ENCODE measurements at regions not wholly inside any gene's neighbourhood (a gene's known extent, or its start where the extent isn't known, plus 50 kb on each side); places are given as distances from the start of the nearest gene placed in this dataset.

DNA sequence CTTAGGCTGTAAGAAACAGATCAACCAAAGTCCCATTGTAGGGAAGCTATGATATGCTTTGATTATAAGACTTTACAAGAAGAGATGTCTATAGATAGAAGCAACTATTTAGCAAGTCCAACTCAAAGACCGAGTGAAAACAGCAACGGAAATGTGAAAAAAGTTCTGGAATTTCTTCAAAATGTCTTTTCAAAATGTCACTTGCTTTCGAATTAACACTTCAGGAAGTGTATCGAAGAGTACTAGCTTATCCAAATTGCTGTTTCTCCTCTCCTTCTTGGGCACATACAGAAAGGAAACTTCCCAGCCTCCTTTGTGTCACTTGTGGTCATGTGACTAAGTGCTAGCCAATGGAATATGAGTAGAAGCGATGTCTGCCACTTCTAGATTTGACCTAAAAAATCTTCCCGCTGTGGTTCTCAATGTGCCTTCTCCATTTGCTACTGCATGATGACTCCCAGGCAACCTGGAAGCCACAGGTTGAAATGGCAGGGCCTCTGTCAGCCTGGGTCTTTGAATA lies 89.9 kb downstream of the TSEN15 start:
- Histone ChIP-seq H3K9me3 (ENCODE audit: low read depth, low read length) (no peaks in the 10 kb centered on the region), H3K27me3 (ENCODE audit: insufficient read depth, low read length) (no peaks in the 10 kb centered on the region), H3K4me1 (ENCODE audit: insufficient read depth, low read length) (no peaks in the 10 kb centered on the region), H3K4me3 (ENCODE audit: low read length) (no peak overlapping the region)

DNA sequence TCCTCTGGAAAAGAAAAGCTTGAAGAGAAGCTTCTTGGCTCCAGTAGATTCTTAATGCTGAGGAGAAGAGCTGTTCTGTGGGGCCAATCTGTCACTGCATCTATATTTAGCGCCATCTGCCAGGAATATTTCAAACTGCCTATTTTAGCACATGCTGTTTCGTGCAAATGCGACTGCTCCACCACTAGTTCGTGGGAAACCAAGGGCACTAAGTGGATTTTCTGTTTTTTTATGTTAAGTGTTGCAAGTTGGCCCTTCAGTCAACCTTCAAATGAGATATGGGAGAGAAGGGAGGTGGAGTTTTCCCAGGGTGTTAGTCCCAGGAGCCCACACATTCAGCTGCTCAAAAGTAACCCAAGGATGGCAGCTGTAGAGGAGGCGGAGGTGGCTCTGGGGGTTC lies 91.9 kb downstream of the TSEN15 start:
- Histone ChIP-seq H3K4me3 (ENCODE audit: low read length) (no peak overlapping the region), H3K4me1 (ENCODE audit: insufficient read depth, low read length) (no peaks in the 10 kb centered on the region), H3K9me3 (ENCODE audit: low read depth, low read length) (no peaks in the 10 kb centered on the region), H3K27me3 (ENCODE audit: insufficient read depth, low read length) (no peaks in the 10 kb centered on the region)

DNA sequence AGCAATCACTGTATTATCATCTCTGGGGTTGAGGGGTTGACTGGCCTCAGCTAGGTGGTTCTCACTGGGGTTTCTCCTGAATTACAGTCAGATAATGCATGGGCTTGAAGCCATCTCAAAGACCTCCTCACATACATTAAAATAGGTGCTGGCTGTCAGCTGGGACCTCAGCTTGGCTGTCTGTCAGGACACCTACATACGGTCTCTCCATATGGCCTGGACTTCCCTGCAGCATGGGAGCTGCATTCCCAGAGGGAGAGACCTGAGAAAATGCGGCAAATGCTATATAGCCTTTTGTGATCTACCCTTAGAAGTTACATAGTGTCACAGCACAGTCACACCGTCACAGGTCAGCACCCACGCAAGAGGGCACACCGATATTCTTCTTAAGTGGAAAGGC lies 93.6 kb downstream of the TSEN15 start:
- H3K4me3 ChIP-seq (ENCODE audit: low read length), result no peak overlapping the region
- H3K27me3 ChIP-seq (ENCODE audit: insufficient read depth, low read length), result no peaks in the 10 kb centered on the region
- no peaks in the 10 kb centered on the region for H3K4me1 ChIP-seq (ENCODE audit: insufficient read depth, low read length)
- no peaks in the 10 kb centered on the region for H3K9me3 ChIP-seq (ENCODE audit: low read depth, low read length)

DNA sequence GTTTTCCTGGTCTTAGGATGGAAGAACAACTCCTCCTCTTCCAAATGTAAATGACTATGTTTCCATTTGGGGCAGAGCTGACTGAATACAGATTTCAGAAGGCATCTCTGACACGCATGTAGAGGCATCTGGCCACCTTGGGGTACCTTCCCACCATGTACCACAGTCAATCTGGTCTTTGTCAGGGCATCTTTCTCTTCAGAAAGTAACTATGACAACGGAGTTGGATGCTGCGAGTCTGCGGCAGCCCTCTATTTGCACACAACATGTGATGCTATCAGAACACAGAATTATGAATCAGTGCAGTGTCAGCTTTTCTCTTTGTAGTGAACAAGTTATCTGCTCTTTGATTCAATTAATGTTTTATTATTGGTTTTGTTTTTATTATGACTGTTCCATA lies 94.7 kb downstream of the TSEN15 start:
- no peaks in the 10 kb centered on the region for H3K27me3 ChIP-seq (ENCODE audit: insufficient read depth, low read length)
- no peaks in the 10 kb centered on the region for H3K9me3 ChIP-seq (ENCODE audit: low read depth, low read length)
- peaks cover 6% of the 10 kb centered on the region for H3K4me1 ChIP-seq (ENCODE audit: insufficient read depth, low read length)
- H3K4me3 ChIP-seq (ENCODE audit: low read length), result no peak overlapping the region

DNA sequence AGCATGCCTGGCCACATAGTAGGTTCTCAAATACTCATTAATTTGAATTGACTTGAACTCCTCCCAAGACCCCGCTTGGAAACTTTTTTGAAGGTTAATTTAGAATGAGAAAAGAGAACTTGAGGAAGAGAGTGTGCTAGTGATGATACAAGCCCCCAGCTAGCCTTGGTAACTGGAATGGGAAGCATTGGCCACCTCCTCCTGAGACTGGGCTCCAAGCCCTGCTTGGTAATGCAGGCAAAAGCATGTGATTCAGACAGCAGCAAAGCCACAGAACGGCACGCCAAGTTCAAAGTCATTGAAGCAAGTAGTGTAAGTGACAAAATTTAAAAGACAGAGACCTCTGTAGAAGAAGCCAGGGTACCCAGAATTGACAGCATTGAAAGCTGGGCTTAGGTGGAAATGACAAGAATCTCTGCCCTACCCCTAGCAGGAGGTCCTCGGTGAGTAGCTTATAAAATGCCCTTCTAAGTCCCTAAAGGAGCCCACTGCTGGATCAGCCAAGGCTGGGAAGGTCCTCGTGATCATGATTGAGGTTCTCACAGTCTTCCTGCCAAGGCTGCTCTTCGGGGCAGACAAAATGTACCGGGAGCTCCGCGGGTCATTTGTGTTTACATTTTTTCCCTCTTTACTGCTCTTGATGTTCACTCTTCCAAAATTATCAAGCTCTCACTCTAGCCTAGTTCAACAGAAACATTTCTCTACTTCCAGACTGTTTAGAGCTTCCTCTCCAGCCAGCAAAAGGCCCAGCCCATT lies 99.4 kb downstream of the TSEN15 start:
- Histone ChIP-seq H3K27me3 (ENCODE audit: insufficient read depth, low read length) (no peaks in the 10 kb centered on the region), H3K4me1 (ENCODE audit: insufficient read depth, low read length) (peaks cover 37% of the 10 kb centered on the region), H3K4me3 (ENCODE audit: low read length) (no peak overlapping the region), H3K9me3 (ENCODE audit: low read depth, low read length) (no peaks in the 10 kb centered on the region)

DNA sequence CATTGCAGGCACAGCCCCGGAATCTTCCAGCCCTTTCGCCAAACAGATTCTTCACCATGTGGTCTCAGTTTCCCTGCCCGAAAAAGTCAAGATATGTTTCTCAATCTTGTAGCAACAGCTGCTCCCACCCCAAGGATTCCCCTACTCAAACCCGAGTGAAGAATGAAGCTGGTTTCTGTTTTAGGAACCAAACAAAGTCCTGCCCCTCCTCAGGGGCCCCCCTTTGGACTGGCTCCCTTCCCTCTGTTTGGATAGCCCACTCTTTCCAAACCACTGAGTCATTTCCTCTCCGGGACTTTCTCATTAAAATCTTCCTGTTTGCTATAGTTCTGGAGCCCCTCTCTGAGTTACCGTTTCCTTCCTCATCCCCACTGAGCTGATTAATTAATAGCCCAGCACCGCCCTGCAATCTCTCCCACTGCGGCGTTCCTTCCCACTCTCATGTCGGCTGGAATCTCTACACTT lies 100.9 kb downstream of the TSEN15 start:
- peaks cover 45% of the 10 kb centered on the region for H3K4me1 ChIP-seq (ENCODE audit: insufficient read depth, low read length)
- no peaks in the 10 kb centered on the region for H3K9me3 ChIP-seq (ENCODE audit: low read depth, low read length)
- H3K4me3 ChIP-seq (ENCODE audit: low read length), result peak overlapping the region; percentile 40
- no peaks in the 10 kb centered on the region for H3K27me3 ChIP-seq (ENCODE audit: insufficient read depth, low read length)

DNA sequence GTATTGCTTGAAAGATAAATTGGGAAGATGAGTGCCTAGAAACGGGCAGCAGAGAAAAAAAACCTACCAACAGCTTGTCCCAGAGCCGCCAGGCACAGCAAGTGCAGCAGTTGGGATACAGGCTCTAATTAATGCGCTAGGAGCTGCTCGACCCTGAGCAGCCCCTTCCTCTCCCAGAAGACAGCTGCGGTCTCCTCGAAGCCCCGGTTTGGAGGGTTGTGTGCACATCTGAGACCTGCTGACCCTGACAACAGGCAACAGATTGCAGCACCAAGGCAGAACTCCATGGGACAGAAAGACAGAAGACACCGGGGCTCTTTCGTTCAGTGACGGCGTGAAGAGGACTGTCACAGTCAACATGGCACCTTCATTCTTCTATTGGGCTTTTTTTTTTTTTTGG lies 101.4 kb downstream of the TSEN15 start:
- Histone ChIP-seq H3K4me3 (ENCODE audit: low read length) (peak overlapping the region; percentile 40), H3K9me3 (ENCODE audit: low read depth, low read length) (no peaks in the 10 kb centered on the region), H3K4me1 (ENCODE audit: insufficient read depth, low read length) (peaks cover 50% of the 10 kb centered on the region), H3K27me3 (ENCODE audit: insufficient read depth, low read length) (no peaks in the 10 kb centered on the region)

DNA sequence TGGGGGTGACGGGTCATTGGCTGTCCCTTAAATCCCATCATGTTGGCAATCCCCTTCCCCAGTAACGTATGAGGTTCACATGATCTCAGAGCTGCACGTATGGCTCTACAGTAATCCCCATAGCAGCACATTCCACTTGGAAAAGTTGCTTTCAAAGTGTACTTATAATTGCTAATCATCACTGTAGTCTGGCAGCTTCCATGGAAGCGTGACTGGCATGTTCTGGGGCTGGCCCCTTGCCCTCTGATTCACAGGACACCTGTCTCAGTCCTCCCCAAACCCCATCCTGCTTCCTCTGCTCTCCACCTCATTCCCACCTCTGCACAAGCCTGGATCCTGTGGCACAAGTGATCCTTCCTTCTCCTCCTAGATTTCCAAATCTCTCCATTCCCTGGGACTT lies 102.2 kb downstream of the TSEN15 start:
- Histone ChIP-seq H3K9me3 (ENCODE audit: low read depth, low read length) (no peaks in the 10 kb centered on the region), H3K27me3 (ENCODE audit: insufficient read depth, low read length) (no peaks in the 10 kb centered on the region), H3K4me1 (ENCODE audit: insufficient read depth, low read length) (peaks cover 57% of the 10 kb centered on the region), H3K4me3 (ENCODE audit: low read length) (no peak overlapping the region)

DNA sequence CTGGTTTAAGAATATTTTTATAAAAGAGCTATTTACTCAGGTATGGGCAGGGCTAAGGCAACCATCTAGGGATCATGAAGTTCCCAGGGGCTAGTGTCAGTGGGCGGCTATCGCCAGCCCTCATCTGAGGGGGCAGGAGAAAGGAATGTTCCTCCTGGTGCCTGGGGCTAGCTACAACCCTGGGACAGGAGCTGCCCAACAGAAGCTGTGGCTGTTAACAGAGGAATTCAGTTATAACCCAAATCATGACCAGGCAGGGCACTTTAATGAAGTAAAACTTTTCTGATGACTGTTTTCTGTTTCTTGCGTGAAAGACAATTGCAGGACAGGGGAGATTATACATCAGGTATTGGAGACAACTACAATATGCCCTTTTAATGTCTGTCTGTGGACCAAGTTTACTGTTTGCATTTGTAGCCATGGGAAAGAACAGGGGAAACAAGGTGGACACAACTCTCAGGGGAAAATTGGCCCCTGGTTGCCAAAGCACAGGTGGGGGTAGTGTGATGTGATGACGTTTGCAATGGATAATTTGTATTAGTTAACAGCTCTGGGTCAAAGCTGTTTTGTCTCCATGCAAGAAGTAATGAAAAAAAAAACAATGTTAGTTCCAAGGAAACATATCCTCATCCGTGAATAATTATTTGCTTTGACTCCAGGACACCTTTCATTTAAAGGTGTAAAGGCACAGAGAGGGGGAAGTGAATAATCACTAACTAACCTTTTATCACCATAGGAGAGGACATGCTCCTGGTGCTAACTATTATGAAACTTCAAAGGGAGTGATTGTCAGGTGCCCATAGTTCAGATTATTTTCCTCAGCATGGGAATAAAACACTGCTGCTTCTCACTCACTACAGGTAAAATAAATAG lies 105.2 kb downstream of the TSEN15 start:
- Histone ChIP-seq H3K4me3 (ENCODE audit: low read length) (no peak overlapping the region), H3K9me3 (ENCODE audit: low read depth, low read length) (no peaks in the 10 kb centered on the region), H3K4me1 (ENCODE audit: insufficient read depth, low read length) (peaks cover 74% of the 10 kb centered on the region), H3K27me3 (ENCODE audit: insufficient read depth, low read length) (no peaks in the 10 kb centered on the region)

DNA sequence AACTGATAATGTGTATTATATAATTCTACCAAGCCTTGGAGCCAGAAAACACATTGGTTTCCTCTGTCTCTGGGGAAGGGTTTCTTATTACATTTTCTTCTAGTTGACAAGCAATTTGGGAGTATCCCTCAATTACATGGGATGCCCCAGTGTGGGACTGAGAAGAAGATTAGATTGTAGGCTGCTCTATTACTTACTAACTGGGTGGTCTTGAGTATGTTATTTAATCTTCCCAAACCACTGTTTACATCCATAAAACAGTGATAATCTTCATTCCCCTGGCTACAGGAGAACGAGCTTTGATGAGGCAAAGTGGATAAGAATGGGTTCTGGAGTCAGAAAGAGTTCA lies 105.8 kb downstream of the TSEN15 start:
- Histone ChIP-seq H3K4me1 (ENCODE audit: insufficient read depth, low read length) (peaks cover 75% of the 10 kb centered on the region), H3K9me3 (ENCODE audit: low read depth, low read length) (no peaks in the 10 kb centered on the region), H3K4me3 (ENCODE audit: low read length) (no peak overlapping the region), H3K27me3 (ENCODE audit: insufficient read depth, low read length) (no peaks in the 10 kb centered on the region)

DNA sequence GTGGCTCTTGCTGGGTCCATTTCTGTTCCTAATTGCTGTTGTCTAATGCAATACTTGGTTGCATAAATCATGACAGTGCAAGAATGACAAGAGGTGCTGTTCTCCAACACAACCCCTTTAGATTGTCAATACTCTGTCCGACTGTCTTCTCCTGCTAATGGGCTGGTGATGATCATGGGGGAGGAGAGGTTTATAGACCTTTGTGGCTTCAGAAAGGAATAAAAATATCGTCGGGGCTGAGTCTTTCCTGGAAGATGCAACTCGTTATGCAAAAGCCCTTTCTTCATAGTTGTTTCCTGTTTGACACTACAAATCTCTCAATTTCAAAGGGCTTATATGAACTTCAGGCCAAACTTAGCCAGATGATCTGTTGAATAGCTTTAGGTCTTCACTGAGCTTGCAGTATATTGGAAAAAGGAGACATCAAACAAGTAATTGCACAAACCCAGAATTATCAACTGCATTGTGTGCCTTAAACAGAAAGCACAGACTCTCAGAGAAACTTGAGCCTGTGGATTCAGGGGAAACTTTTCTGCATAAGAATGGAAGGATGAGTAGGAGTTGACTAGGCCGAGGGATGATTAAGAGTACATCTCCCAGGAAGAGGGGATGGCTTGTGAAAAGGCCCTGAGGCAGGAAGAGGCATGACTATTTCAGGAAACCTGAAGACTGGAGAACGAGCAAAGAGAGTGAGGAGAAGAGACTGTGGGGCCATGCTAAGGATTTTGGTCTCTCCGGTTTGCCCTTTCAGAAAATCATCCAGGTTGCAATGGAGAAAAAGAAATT lies 107.6 kb downstream of the TSEN15 start:
- H3K9me3 ChIP-seq (ENCODE audit: low read depth, low read length), result no peaks in the 10 kb centered on the region
- no peak overlapping the region for H3K4me3 ChIP-seq (ENCODE audit: low read length)
- peaks cover 76% of the 10 kb centered on the region for H3K4me1 ChIP-seq (ENCODE audit: insufficient read depth, low read length)
- no peaks in the 10 kb centered on the region for H3K27me3 ChIP-seq (ENCODE audit: insufficient read depth, low read length)

DNA sequence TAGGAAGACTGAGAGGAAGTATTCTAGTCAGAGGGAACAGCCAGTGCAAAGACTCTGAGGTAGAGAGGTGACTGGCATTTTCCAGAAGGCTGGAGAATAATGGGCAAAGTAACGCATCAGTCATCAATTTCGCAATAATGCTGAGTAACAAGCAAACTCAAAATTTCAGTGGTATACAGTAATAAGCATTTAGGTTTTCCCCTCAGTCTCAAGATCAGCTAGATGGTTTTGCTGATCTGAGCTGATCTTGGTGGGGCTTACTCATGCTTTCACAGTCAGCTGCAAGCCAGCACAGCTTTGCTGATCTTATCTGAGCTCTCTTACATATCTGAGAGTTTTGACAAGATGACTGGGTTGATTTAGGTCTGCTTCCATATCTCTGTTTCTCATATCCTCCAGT lies 108.7 kb downstream of the TSEN15 start:
- H3K4me1 ChIP-seq (ENCODE audit: insufficient read depth, low read length), result peaks cover 83% of the 10 kb centered on the region
- no peaks in the 10 kb centered on the region for H3K9me3 ChIP-seq (ENCODE audit: low read depth, low read length)
- no peak overlapping the region for H3K4me3 ChIP-seq (ENCODE audit: low read length)
- H3K27me3 ChIP-seq (ENCODE audit: insufficient read depth, low read length), result no peaks in the 10 kb centered on the region

DNA sequence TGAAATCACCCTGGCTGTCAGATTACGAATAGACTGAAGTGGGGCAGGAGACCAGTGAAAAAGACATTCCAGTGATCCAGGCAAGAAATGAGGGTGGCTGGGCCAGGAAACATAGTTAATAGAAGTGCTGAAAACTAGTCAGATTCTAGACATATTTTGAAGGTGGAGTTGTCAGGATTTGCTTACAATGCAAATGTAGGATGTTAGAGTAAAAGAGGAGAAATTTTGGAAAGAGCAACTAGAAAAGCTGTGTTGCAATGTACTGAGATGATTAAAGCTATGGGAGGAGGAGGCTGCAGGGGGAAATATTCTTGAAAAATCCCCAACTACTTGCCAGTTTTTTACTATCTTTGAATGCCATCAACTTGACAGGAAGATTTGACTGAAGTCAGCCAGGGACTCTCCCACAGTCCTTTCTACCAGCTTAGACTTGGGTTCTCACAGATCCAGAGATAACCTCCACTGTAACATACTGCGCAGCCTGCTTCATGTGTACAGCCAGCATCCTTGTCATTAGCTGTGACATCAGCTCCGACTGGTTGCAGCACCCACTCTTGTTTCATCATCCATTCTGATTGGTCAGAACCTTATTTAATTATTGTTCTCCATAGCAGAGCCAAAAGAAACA lies 109.7 kb downstream of the TSEN15 start:
- H3K4me3 ChIP-seq (ENCODE audit: low read length), result no peak overlapping the region
- H3K4me1 ChIP-seq (ENCODE audit: insufficient read depth, low read length), result peaks cover 90% of the 10 kb centered on the region
- no peaks in the 10 kb centered on the region for H3K9me3 ChIP-seq (ENCODE audit: low read depth, low read length)
- H3K27me3 ChIP-seq (ENCODE audit: insufficient read depth, low read length), result no peaks in the 10 kb centered on the region

DNA sequence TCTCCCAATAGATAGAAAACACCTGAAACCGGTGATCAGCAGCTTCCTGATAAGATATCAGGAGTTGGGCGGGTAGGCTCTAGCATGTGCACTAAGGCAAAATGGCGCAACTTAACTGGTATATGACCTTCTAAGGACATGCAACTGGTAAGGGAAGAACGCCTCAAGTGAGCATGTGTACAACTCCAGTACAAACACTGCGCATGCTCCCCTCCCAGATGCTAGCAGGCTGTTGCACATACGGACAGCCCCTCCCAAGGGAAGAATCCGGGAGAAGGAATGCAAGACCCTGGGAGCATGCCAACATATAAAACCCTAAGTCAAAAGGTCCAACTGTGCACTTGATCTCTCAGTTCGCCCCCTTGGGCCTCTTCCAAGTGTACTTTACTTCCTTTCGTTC lies 110.8 kb downstream of the TSEN15 start:
- no peaks in the 10 kb centered on the region for H3K27me3 ChIP-seq (ENCODE audit: insufficient read depth, low read length)
- H3K4me3 ChIP-seq (ENCODE audit: low read length), result no peak overlapping the region
- H3K9me3 ChIP-seq (ENCODE audit: low read depth, low read length), result no peaks in the 10 kb centered on the region
- peaks cover 83% of the 10 kb centered on the region for H3K4me1 ChIP-seq (ENCODE audit: insufficient read depth, low read length)
